NT2/D1 (cell line): ENCODE measurements at regions not wholly inside any gene's neighbourhood (a gene's known extent, or its start where the extent isn't known, plus 50 kb on each side); places are given as distances from the start of the nearest gene placed in this dataset.

Experiments
- DNase-seq: peaks from one replicate; pipeline ENCODE4 v3.0.0-alpha.2; 2011; ENCODE audit warnings: low read depth, low spot score
- H3K27me3 ChIP-seq: 2 replicates; pipeline ENCODE4 v1.6.0; 2011; ENCODE audit warnings: mild to moderate bottlenecking; ENCODE audit not compliant: insufficient read length, insufficient read depth
- H3K36me3 ChIP-seq: 2 replicates; pipeline ENCODE4 v1.6.1; 2011; ENCODE audit warnings: mild to moderate bottlenecking, low read length, mixed read lengths; ENCODE audit not compliant: insufficient read depth, insufficient read length
- H3K4me1 ChIP-seq: 2 replicates; pipeline ENCODE4 v1.5.1; 2011; ENCODE audit not compliant: insufficient read depth, insufficient read length
- H3K4me3 ChIP-seq: 2 replicates; pipeline ENCODE4 v1.5.1; 2011; ENCODE audit warnings: low read depth; ENCODE audit not compliant: insufficient read length
- H3K9ac ChIP-seq: 2 replicates; pipeline ENCODE4 v1.6.0; 2011; ENCODE audit warnings: low read depth; ENCODE audit not compliant: insufficient read length
- H3K9me3 ChIP-seq: 2 replicates; pipeline ENCODE4 v1.5.1; 2011; ENCODE audit warnings: mild to moderate bottlenecking, low read length; ENCODE audit not compliant: insufficient read depth
- SUZ12 ChIP-seq: IDR thresholded peaks from 2 replicates; pipeline ENCODE4 v1.6.1; 2011; ENCODE audit not compliant: insufficient read length, insufficient read depth; ENCODE audit errors: extremely low read depth
- YY1 ChIP-seq: IDR thresholded peaks from 2 replicates; pipeline ENCODE4 v1.6.1; 2011; ENCODE audit not compliant: insufficient read length, insufficient read depth
- ZNF274 ChIP-seq: IDR thresholded peaks from 2 replicates; pipeline ENCODE4 v1.6.1; 2011; ENCODE audit warnings: mild to moderate bottlenecking, low read depth, low read length

DNA sequence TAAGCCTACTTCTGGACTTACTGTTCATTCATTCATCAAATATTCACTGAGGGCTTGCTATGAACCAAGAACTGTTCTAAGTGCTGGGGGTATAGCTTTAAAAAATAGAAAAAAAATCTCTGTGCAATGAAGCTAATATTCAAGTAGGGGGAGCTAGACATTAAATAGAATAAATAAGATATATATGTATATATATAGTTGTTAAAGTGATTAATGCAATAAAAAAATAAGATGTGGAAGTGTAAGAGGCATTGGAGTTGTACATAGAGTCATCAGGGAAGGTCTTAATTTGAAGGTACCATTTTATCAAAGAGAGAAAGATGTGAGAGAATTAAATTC lies 181.2 kb upstream of the AGR3 start:
- DNase-seq = no peak
- H3K4me1 ChIP-seq = no peaks in the 10 kb centered on the region
- H3K27me3 ChIP-seq = no peaks in the 10 kb centered on the region
- TF ChIP-seq SUZ12 (no peak), ZNF274 (no peak), YY1 (no peak)
- no peak overlapping the region for H3K4me3 ChIP-seq
- no peaks in the 10 kb centered on the region for H3K9me3 ChIP-seq
- no peak overlapping the region for H3K9ac ChIP-seq
- H3K36me3 ChIP-seq = no peaks in the 10 kb centered on the region

DNA sequence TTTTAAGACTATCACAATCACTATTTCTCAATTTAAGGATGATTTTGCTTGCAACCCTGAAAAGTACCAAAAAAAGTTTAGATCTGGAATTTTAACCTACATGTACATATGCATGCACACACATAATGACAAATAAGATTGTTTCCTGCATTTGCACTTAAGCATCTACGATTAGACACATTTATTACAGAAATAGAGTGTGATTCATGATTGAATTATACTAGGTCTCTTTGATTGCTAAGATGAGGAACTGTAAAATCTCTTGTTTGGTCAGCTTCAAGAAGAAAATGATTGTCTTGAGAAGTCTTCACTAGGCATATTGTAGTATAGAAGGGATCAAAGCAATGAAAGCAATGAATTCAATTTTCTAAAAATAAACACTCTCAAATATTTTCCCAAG lies 185.9 kb upstream of the AGR3 start:
- no peak overlapping the region for H3K4me3 ChIP-seq
- no peaks in the 10 kb centered on the region for H3K27me3 ChIP-seq
- no peaks in the 10 kb centered on the region for H3K36me3 ChIP-seq
- H3K9me3 ChIP-seq = no peaks in the 10 kb centered on the region
- TF ChIP-seq ZNF274 (no peak), SUZ12 (no peak), YY1 (no peak)
- H3K9ac ChIP-seq = no peak overlapping the region
- H3K4me1 ChIP-seq = no peaks in the 10 kb centered on the region
- DNase-seq = no peak

DNA sequence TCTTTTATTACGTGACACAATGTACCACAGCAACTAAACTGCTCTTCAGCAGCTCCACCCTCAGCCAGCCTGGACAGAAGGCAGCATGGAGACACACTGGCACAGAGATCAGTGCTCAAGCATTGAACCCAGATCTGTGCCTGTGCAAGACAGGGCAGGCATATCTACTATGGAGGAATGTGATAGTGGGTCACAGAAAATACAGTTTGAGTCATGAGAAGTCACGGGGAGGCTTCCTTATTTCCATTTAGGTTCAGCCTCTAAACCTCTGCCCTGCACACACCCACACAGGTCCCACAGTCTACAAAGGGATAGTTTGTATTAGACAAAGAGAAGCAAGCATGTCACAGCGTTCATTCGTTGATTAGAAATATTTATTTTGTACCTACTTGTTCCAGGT lies 187.4 kb upstream of the AGR3 start:
- Histone ChIP-seq H3K36me3 (no peaks in the 10 kb centered on the region), H3K27me3 (no peaks in the 10 kb centered on the region), H3K9me3 (no peaks in the 10 kb centered on the region), H3K4me3 (no peak overlapping the region), H3K9ac (no peak overlapping the region), H3K4me1 (no peaks in the 10 kb centered on the region)
- TF ChIP-seq SUZ12 (no peak), ZNF274 (no peak), YY1 (no peak)
- DNase-seq = no peak

DNA sequence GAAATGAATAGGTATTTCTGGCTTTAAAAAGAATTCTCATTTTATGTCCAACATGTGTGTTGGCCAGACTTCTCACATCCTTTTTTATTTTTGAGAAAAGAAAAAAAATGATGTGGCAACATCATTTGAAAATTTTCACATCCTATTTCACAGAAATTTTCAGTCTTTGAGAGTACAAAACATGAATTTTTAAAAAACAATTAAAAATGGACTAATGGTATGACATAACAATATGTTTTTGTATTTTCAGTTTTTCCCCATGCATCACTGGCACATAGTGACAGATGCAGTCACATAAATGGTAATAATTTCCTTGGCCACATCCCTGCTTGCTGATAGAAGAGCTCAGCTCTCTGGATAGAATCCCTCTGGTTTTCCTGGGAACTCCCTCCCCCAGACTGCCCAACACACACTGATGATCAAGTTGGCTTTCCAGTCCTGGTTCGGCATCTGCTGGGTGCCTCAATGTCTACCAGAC lies 188.5 kb upstream of the AGR3 start:
- H3K36me3 ChIP-seq = no peaks in the 10 kb centered on the region
- DNase-seq = no peak

DNA sequence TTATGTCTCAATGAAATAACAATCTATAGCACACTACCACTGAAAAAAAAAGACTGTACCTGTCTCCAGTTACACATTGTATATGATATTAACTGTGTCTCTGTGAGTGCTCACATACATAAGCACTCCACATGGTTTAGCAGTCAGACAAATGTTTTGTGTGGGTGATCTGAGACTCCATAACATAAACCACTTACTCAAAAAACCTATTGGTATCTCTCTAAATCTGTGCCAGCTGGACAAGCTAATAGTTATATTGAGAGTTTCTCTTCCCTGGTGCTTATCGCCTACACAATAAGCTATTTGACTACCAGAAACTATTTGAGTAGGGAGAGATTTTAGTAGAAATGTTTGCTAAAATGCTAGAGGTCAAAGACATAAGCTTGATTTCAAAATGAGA lies 190.1 kb upstream of the AGR3 start:
- Histone ChIP-seq H3K4me3 (no peak overlapping the region), H3K9ac (no peak overlapping the region), H3K27me3 (no peaks in the 10 kb centered on the region), H3K9me3 (no peaks in the 10 kb centered on the region), H3K4me1 (no peaks in the 10 kb centered on the region), H3K36me3 (no peaks in the 10 kb centered on the region)
- DNase-seq = no peak
- TF ChIP-seq YY1 = no peak
- TF ChIP-seq ZNF274 = no peak
- TF ChIP-seq SUZ12 = no peak

More for the DNA sequence above, 188.5 kb upstream of the AGR3 start:
- H3K27me3 ChIP-seq = no peaks in the 10 kb centered on the region
- TF ChIP-seq SUZ12 = no peak
- TF ChIP-seq ZNF274 = no peak
- TF ChIP-seq YY1 = no peak
- H3K9ac ChIP-seq = no peak overlapping the region
- no peaks in the 10 kb centered on the region for H3K4me1 ChIP-seq
- H3K9me3 ChIP-seq = no peaks in the 10 kb centered on the region
- no peak overlapping the region for H3K4me3 ChIP-seq

DNA sequence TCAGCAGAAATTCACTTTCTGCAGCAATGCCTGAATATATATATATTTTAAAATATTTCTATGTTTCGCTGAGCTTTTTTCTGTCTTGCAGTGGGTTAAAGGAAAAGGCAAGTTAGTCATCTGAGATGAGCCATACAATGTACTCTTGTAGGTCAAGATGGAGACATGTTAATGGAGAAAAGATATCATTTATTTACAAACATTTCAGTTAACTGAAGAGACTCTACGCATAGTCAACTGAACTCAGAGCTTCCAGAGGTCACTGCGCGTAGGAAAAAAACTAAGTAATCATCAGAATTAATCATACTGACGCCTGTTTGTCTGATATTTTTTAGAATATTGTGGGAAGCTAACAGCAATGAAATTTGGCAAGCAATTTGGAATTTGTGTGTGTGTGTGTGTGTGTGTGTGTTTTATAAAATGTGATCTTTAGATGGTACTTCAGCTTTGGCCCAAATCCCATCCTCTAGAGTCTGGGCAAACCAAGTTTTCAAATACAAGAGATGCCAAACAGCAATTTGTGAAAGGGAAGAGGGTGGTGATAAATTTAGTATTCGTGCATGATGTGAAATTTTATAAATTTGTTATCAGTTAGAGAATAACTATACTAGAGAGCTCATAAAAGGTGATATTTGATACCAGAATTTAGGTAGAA lies 193.9 kb upstream of the AGR3 start:
- Histone ChIP-seq H3K4me1 (no peaks in the 10 kb centered on the region), H3K27me3 (no peaks in the 10 kb centered on the region), H3K36me3 (no peaks in the 10 kb centered on the region), H3K9me3 (no peaks in the 10 kb centered on the region), H3K9ac (no peak overlapping the region), H3K4me3 (no peak overlapping the region)
- TF ChIP-seq SUZ12 (no peak), YY1 (no peak), ZNF274 (no peak)
- no peak for DNase-seq

DNA sequence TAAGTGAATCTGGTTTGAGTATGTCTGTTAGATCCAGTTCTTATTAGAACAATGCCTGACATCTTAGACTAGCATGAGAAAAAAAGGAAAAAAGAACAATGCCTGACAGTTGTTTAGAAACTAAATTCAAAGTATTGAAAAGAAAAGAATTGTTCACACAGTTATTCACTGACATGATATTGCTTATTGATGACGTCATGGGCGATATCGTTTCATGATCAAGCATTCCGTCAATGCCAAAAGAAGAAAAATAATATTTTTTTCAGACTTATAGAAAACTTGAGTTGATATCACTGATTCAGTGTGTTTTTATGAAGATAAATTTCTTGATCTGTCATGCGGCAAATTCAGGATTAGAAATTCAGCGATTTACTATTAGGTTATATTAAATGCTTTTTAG lies 196.5 kb upstream of the AGR3 start:
- Histone ChIP-seq H3K27me3 (no peaks in the 10 kb centered on the region), H3K9ac (no peak overlapping the region), H3K9me3 (no peaks in the 10 kb centered on the region), H3K4me3 (no peak overlapping the region), H3K36me3 (no peaks in the 10 kb centered on the region), H3K4me1 (no peaks in the 10 kb centered on the region)
- TF ChIP-seq SUZ12 (no peak), ZNF274 (no peak), YY1 (no peak)
- no peak for DNase-seq
